HepG2 (cell line): ENCODE measurements at regions not wholly inside any gene's neighbourhood (a gene's known extent, or its start where the extent isn't known, plus 50 kb on each side); places are given as distances from the start of the nearest gene placed in this dataset.
A peak's percentile ranks its signal among the peaks of the same experiment; 100 is the strongest.

Source experiments
- FOXM1 ChIP-seq: sonication (generic); formaldehyde crosslinking; IDR thresholded peaks from 2 replicates; pipeline ENCODE4 v1.5.0; 2020; ENCODE audit warnings: missing genetic modification reagents
- KAT7 ChIP-seq: IDR thresholded peaks from 2 replicates; pipeline ENCODE4 v1.6.1; 2018; ENCODE audit warnings: borderline replicate concordance, missing compliant biosample characterization
- ZKSCAN8 ChIP-seq: IDR thresholded peaks from 2 replicates; pipeline ENCODE4 v1.6.1; 2016; ENCODE audit warnings: borderline replicate concordance, missing genetic modification reagents, missing compliant biosample characterization
- TF ChIP-seq, protein P1 (sequence below): sonication (generic); formaldehyde crosslinking; IDR thresholded peaks from 2 replicates; pipeline ENCODE4 v1.5.0; 2020; ENCODE audit warnings: mild to moderate bottlenecking, missing genetic modification reagents, moderate library complexity
- TF ChIP-seq, protein P2 (sequence below): sonication (generic); formaldehyde crosslinking; IDR thresholded peaks from 2 replicates; pipeline ENCODE4 v1.5.0; 2020; ENCODE audit warnings: missing genetic modification reagents, mild to moderate bottlenecking, borderline replicate concordance

DNA sequence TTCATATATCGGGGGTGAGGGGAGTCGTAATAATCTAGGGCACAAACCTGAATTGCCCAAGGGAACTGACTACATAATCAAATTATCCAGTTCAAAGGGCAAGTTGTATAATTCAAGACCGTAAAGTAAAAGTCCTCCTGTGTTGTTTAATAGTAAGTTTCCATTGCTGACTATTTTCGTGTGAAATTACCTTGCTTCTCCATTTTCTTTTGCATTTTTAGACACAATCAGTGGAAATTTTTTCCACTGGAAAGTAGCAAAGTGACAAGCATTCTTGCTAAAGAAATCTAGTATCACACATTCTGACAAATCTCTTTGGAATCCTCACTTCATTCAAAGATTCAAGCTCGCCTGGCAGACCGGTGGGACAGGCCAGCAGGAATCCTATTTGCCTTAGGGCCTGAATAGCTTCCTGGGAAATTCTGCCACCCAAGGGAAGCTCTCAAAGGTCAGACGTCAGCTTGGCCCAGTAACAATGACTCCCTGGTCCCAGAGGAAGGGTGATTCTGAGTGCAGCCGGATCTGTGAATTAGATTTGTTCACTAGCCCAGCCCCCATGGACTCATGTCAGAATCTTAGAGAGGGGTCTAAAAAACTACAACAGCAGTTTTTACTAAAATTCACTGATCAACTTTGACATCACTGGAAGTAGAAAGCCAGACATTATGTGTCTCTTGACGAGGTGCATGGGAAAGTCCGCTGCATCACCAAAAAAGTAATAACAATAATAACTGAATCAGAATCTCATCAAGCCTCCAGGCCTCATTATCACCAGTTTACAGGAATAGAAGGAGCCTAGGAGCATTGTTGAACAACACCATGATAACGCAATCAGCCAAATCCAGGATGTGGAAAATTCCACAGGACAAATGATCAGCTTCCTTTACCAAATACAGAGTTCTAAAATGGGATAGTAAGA lies 161.0 kb downstream of the SKIDA1 start:
- TF ChIP-seq, protein P1, sequence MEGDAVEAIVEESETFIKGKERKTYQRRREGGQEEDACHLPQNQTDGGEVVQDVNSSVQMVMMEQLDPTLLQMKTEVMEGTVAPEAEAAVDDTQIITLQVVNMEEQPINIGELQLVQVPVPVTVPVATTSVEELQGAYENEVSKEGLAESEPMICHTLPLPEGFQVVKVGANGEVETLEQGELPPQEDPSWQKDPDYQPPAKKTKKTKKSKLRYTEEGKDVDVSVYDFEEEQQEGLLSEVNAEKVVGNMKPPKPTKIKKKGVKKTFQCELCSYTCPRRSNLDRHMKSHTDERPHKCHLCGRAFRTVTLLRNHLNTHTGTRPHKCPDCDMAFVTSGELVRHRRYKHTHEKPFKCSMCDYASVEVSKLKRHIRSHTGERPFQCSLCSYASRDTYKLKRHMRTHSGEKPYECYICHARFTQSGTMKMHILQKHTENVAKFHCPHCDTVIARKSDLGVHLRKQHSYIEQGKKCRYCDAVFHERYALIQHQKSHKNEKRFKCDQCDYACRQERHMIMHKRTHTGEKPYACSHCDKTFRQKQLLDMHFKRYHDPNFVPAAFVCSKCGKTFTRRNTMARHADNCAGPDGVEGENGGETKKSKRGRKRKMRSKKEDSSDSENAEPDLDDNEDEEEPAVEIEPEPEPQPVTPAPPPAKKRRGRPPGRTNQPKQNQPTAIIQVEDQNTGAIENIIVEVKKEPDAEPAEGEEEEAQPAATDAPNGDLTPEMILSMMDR (CRISPR knock-in tag), result peak; percentile 33; the same call in 1 of the 2 replicates
- TF ChIP-seq, protein P2, sequence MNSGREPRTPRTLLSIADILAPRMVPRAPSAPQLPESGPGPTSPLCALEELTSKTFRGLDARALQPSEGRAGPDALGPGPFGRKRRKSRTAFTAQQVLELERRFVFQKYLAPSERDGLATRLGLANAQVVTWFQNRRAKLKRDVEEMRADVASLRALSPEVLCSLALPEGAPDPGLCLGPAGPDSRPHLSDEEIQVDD (CRISPR knock-in tag), result no peak
- TF ChIP-seq FOXM1 (CRISPR knock-in tag) (no peak), KAT7 (CRISPR knock-in tag) (no peak), ZKSCAN8 (no peak)
